Activated CD8-positive, alpha-beta memory T cell treated with anti-CD3 and anti-CD28 coated beads for 36 hours (primary cell): ENCODE measurements at regions not wholly inside any gene's neighbourhood (a gene's known extent, or its start where the extent isn't known, plus 50 kb on each side); places are given as distances from the start of the nearest gene placed in this dataset.
"Not testable (repeated sequence)": the region's sequence is repeated elsewhere in the genome, so short reads cannot be mapped to it uniquely, and the experiment has no call there.

Experiments
- CTCF ChIA-PET: fragments of 350-600 bp; sonication (Branson Sonifier 250); formaldehyde crosslinking; loops from one replicate; lab custom pipeline; 2021; ENCODE audit warnings: antibody characterized with exemption; lab: Charles Lee
- POLR2A ChIA-PET: fragments of 350-600 bp; sonication (Branson Sonifier 250); formaldehyde crosslinking; loops from one replicate; lab custom pipeline; 2021; ENCODE audit warnings: antibody characterized with exemption; lab: Charles Lee

GRCh38 chr10:7108141-7108540, 302.7 kb downstream of the SFMBT2 start:
- ChIA-PET POLR2A (no interaction called here), CTCF (no interaction called here)

DNA sequence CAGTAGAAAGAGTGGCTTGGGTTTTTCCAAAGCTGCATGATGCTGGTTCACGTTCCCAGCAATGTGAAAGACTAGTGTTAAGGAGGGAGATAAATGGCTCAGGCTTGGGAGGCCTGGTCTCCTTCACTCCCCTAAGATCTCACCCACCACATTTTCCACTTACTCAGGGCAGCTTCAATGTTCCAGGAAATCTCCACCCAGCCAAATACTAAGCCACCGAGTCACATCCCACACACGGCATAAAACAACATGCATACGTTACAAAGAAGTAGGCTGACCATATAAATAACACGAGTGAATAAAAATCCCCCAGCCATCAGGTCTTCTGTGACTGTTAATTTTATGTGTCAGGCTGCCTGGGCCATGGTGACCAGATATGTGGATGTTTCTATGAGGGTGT, 303.5 kb downstream of the SFMBT2 start:
- CTCF ChIA-PET: no interaction called here
- POLR2A ChIA-PET: no interaction called here

DNA sequence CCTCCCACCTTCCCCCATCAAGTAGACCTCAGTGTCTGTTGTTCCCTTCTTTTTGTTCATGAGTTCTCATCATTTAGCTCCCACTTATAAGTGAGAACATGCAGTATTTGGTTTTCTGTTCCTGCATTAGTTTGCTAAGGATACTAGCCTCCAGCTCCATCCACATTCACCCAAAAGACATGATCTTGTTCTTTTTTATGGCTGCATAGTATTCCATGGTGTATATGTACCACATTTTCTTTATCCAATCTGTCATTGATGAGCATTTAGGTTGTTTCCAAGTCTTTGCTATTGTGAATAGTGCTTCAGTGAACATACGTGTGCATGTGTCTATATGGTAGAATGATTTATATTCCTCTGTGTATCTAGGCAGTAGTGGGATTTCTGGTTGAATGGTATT, 306.5 kb downstream of the SFMBT2 start:
- CTCF ChIA-PET: not testable (repeated sequence)

DNA sequence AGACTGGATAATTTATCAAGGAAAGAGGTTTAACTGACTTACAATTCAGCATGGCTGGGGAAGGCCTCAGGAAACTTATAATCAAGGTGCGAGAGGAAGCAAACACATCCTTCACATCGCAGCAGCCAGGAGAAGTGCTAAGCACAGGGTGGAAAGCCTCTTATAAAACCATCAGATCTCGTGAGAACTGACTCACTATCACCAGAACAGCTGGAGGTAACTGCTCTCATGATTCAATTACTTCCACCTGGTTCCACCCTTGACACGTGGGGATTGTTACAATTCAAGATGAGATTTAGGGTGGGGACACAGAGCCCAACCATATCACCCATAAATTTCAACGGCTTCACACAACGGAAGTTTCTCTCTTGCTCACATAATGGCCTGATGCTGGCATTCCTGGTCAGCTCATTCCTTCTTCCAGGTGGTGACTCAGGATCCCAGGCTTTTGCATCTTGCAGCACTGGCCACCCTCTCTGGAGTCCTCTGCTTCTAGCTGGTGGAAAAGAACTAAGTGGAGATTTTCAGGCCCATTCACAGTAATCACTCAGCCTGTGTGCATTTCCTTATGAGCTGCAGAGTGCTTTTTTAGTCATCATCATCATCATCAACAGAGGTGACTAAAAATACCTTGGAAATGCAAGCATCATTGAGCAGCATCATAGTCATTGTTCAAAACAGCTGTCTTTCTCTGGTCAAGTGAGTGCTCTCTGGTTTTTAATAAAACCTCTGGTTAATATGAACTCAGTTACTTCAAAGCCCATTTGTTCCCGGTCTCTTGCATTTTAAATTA, 308.1 kb downstream of the SFMBT2 start:
- ChIA-PET CTCF (no interaction called here), POLR2A (no interaction called here)

More for the DNA sequence above, 306.5 kb downstream of the SFMBT2 start:
- POLR2A ChIA-PET: not testable (repeated sequence)

DNA sequence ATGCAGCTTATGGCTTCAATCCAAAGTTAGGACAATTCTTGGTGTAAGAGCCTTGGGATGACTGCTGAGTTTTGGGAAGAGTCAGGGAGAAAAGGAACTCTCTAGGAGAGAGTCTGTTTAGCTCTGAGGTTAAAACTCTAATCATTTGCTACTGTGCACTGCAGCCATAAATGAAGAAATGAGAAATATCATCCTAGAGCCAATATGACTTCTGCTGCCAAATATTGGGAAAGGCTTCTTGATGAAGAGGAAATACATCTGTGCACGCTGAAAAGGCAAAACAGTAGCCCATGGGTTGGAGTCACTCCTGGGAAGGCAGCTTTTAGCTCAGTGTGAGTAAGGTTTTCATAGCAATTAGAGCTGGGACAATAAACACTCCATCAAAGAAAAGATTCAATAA, 308.8 kb downstream of the SFMBT2 start:
- POLR2A ChIA-PET: no interaction called here
- CTCF ChIA-PET: no interaction called here

DNA sequence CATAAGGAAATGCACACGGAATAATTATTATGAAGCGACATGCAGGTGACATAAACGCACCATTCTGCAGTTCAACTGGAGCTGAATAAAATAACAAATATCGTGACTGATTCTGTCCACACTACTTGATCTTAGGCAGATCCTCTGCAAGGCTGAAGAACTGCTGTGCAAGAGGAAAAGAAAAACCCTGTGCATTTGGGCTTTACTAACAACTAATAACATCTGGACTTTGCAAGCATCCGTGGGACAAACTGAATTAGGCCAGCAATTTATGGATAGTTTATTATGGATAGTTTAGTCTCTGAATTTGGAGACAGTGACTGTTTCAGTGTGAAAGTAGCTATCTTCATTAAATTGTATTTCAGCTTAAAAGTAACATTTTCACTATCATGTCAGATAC, 309.4 kb downstream of the SFMBT2 start:
- CTCF ChIA-PET: no interaction called here

DNA sequence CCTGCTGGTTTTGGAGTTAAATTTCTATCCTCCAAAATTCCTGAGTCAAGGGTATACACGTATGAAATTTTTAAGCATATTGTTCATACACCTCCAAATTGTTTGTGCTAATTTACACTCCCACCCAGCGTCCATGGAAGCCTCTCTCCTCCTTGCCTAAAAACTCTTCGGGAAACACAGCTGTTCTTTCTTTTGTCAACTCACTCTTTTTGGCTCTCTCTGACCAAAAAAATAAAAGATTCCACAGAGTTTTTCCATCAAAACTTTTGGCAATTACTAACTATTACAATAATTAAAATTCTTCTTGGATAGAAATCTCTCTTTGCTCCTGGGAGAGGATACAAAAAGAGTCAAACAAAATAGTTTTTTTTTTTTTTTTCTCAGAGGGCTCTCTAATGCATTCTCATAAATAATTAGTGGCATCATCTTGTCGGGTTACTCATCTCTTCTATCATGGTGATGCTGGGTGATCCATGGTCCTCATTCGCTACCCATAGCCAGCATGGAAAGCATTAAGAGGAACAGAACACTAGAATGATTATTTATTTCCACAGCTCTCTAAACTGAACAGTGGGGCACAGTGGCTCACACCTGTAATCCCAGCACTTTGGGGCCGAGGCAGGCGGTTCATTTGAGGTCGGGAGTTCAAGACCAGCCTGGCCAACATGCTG, 310.7 kb downstream of the SFMBT2 start:
- ChIA-PET POLR2A (no interaction called here), CTCF (interaction anchor here (0.6 kb wide), 1 partner anchor 240 kb away, joined by 4 read pairs; no protein-coding TSS in a partner anchor)

More for the DNA sequence above, 309.4 kb downstream of the SFMBT2 start:
- POLR2A ChIA-PET: no interaction called here

DNA sequence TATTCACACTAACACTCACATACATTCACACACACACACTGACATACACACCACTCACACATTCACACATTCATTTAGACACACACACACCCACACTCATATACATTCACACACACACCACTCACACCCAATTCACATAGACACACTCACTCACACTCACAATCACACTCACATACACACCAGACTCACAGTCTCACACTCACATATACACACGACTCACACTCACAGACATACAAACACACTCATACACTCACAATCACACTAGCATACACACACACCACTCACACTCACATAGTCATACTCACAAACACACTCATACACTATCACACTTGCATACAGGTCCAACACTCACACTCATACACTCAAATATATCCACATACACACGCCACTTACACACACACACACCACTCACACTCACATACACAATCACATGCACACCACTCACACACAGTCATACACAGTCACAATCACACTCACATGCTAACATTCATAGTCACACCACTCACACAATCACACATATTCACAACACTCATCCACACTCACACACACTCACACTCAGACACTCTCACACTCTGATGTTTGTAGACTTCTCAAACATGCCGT, 312.6 kb downstream of the SFMBT2 start:
- CTCF ChIA-PET: no interaction called here
- POLR2A ChIA-PET: no interaction called here

DNA sequence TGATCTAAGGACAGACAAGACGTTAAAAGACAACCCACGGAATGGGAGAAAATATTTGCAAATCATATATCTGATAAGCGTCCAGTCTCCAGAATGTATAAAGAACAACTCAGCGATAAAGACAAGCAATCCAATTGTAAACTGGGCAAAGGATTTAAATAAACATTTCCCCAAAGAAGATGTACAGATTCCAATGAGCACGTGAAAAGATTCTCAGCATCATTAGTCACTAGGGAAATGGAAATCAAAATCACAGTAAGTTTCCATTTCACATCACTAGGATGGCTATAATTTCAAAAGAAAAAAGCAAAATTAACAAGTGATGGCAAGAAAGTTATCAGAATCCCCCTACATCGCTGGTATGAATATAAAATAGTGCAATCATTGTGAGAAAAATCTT, 316.1 kb downstream of the SFMBT2 start:
- POLR2A ChIA-PET: no interaction called here

DNA sequence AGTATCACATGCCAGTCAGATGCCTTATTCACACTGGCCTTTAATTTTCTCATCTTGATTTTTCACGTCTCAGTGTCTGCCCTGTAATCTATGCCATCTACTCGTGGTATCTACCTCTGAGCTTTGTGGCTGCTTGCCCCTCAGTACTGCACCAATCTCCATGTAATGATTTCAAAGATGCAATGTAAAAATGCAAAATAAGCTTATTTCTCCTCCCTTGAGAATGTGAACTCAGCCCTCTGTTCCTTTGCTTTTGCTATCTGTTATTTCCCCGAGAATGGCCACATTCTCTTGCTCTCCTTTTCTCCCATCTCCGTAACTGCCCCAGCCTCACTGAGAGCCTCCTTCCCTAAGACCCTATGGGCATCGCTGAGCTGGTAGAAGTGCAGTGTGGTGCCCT, 317.5 kb downstream of the SFMBT2 start:
- POLR2A ChIA-PET: no interaction called here
- CTCF ChIA-PET: no interaction called here

More for the DNA sequence above, 316.1 kb downstream of the SFMBT2 start:
- CTCF ChIA-PET: no interaction called here

DNA sequence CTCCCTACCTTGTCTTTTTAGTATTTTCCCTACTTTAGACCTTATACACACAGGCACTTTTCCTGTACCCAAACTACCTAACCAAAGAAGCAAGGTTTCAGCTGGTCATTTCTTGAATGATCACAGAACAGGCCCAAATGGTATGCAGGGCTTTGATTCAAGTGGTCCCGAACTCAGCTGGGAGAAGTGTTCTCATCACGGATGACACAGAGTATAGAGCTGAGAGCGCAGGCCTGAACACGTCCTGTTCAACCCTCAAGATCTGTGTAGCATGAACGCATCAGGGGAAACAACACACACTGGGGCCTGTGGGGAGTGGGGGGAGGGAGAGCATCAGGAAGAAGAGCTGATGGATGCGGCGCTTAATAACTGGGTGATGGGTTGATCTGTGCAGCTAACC, 318.2 kb downstream of the SFMBT2 start:
- ChIA-PET POLR2A (no interaction called here), CTCF (no interaction called here)

- ChIA-PET CTCF (interaction anchor here (0.9 to 1.2 kb wide), 2 partner anchors 31 to 163 kb away, joined by 3 read pairs; no protein-coding TSS in a partner anchor), POLR2A (no interaction called here)
These were observed 320.3 kb downstream of the SFMBT2 start for GRCh38 chr10:7090529-7090928.

- POLR2A ChIA-PET: no interaction called here
- CTCF ChIA-PET: no interaction called here
These were observed 324.8 kb downstream of the SFMBT2 start for GRCh38 chr10:7085913-7086589.

DNA sequence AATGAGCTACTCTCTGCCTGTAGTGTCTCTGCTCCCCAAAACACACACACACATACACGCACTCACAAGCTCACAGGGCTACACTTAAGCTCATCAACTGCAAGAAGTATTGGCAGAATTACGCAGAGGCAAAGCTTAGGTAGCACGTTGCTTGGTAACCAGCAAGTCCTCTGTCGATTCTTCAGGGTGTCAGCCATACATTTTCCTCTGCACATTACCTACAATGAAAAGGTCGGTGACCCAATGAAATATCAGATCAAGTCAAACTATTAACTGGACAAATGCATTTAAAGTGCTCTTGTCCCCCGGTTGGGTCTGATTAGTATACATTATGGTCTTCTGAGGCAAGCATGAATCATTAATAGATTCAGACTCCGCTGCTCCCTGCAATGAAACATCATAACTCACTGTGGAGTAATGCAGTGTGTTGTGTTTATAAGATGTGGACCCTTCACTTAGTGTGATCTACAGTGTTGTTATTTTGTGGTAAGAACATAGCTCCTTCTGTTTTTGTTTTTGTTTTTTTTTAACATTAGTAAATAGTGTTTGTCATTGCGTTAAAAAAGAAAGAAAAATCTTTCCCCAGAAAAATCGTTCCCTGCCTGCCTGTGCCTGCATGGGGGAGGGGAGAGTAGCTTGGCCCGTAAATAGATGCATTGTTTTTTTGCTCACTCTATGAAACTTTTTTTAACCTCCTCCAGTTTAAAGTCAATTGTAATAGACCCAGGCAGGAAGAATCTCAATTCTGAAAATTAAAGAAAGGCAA, 325.5 kb downstream of the SFMBT2 start:
- ChIA-PET CTCF (no interaction called here), POLR2A (no interaction called here)

DNA sequence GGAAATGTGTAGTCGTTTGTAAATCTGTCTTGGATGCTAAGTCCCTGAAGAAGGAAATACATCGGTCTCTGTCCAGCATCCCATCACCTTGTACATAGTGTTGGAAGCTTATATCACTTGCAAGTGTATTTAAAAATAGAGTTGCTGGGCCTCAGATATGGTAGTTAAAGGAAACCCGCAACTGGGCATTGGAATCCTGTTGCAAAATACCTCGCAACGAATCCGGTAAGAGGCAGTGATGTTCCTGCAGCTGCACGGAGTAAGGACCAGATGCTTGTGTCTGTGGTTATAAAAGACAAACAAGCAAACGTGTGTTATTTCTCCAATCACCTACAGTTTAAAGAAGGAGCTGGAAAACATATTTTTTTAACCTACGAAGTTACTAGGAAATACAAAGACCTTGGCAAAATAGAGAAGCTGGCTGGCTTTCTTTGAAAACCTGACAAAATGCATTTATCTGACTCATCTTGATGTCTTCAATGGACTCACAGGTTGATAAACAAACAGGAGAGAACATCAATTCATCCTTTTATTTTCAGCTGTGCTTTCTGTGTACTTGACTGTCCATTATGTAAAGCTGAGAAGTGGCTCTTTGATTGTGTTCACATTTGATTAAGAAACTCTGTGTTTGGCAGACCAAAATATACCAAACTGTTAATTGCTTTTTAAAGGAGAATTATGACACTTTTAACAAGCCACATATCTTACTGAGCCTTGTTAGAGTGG, 326.4 kb downstream of the SFMBT2 start:
- ChIA-PET POLR2A (no interaction called here), CTCF (no interaction called here)

DNA sequence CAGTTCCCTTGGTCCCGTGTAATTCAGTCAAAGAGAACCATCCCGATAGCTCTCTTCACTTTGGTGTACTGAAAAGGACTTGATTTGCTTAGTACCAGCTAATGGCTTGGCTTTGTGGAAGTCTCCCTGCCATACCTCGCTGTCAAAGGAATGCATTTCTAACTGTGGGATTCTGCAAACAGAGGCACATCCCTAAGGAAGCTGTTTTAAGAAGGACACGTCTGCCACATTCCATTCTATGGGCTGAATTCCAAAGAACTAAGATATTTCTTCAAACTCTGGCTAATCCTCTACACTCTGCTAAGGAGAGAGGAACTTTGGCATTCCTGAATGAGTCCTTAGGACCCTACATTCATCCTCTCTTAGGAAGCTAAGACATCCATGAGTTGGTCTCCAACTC, 327.9 kb downstream of the SFMBT2 start:
- POLR2A ChIA-PET: no interaction called here
- CTCF ChIA-PET: no interaction called here

DNA sequence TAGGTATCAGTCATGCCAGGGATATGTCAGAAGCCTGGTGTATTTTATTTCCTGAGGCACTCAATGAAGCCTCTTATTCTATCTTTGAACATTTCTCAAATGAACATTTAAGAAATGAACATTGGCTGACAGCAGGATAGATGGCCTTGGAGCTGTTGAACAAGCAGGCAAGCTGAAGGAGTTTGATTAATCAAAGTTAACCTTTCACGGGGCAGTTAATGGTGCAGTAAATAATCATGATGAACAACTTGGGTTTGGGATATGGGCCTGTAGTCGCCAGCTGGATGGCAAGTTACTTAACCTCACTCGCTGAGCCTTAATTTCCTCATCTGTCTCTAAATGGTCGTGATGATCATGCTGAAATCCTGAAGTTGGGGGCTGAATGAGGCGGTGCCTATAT, 333.0 kb downstream of the SFMBT2 start:
- CTCF ChIA-PET: no interaction called here
- POLR2A ChIA-PET: no interaction called here

DNA sequence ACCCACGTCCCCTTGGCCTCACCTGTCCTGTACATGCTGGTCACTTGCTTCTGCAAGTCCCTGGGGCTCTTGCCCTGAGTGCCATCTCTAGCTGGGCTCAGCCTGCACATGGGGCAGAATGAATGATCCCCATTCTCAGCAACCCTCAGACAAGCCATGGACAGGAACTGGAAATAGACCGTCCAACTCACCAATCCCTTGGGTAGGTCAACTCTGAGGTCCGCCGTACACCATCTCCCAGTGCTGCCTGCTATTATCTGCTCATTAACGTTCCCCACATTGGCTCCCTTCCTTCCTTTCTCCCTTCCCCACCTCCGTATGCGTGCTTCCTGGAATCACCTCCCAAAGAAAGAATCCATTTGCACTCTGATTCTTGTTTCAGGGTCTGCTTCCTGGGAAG, 335.0 kb downstream of the SFMBT2 start:
- POLR2A ChIA-PET: no interaction called here
- CTCF ChIA-PET: no interaction called here

GRCh38 chr10:7075110-7075509, 335.7 kb downstream of the SFMBT2 start:
- ChIA-PET CTCF (no interaction called here), POLR2A (no interaction called here)
